GM12892 (cell line): ENCODE measurements at regions not wholly inside any gene's neighbourhood (a gene's known extent, or its start where the extent isn't known, plus 50 kb on each side); places are given as distances from the start of the nearest gene placed in this dataset.

Source experiments
- POLR2A ChIP-seq: IDR thresholded peaks from 2 replicates; pipeline ENCODE4 v1.6.1; 2011; ENCODE audit warnings: low read depth, low read length, control low read depth
- POLR2AphosphoS5 ChIP-seq: IDR thresholded peaks from 2 replicates; pipeline ENCODE4 v1.6.1; 2011; ENCODE audit warnings: low read depth, low read length, control low read depth
- TAF1 ChIP-seq: IDR thresholded peaks from 2 replicates; pipeline ENCODE4 v1.6.1; 2011; ENCODE audit warnings: low read depth, mild to moderate bottlenecking, control low read depth, low read length, borderline replicate concordance

GRCh38 chr9:76561050-76561713 is 102.2 kb downstream of the GCNT1 start:
- TF ChIP-seq TAF1: no peak
- TF ChIP-seq POLR2A: no peak
- TF ChIP-seq POLR2AphosphoS5: no peak
